Esophagus squamous epithelium (tissue), 4 donors: ENCODE measurements at regions not wholly inside any gene's neighbourhood (a gene's known extent, or its start where the extent isn't known, plus 50 kb on each side); places are given as distances from the start of the nearest gene placed in this dataset.

ENCODE experiments used
- POLR2A ChIP-seq, 4 donors: fragments of 450-650 bp; IDR thresholded peaks; one replicate each; pipeline ENCODE4 v1.6.1; 2017; ENCODE audit warnings: antibody characterized with exemption in 4 of 4, mild to moderate bottlenecking in 4 of 4, moderate library complexity in 3 of 4
- TF ChIP-seq, protein P1 (sequence below), 6 experiments: fragments of 450-650 bp in 4 of 6; fragments of 200-600 bp in 2 of 6; sonication (generic) in 2 of 6; IDR thresholded peaks; one replicate each; pipeline ENCODE4 v1.5.1; 2016 to 2019; ENCODE audit warnings: antibody characterized with exemption in 6 of 6, mild to moderate bottlenecking in 4 of 6, moderate library complexity in 4 of 6

DNA sequence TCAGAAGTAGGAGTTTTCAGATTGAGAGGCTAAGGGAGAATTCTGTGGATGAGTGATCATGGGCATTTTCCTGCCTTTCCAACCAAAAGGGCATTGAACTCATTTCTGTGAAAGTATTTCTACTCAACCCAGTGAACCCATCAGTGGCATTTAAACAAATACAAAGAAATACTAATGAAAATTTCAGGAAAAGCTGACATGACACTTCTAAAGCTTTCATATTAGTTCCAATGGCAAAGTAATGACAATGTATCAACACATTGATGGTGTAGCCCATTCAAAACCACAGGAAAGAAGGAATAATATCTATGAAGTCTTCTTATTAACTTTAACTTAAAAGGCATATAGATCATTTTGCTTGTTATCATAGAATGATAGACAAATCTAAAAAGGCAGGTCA lies 183.5 kb upstream of the ANXA10 start:
- TF ChIP-seq POLR2A (IDR thresholded peaks at IDR 0.05), result no peak
- TF ChIP-seq, protein P1, sequence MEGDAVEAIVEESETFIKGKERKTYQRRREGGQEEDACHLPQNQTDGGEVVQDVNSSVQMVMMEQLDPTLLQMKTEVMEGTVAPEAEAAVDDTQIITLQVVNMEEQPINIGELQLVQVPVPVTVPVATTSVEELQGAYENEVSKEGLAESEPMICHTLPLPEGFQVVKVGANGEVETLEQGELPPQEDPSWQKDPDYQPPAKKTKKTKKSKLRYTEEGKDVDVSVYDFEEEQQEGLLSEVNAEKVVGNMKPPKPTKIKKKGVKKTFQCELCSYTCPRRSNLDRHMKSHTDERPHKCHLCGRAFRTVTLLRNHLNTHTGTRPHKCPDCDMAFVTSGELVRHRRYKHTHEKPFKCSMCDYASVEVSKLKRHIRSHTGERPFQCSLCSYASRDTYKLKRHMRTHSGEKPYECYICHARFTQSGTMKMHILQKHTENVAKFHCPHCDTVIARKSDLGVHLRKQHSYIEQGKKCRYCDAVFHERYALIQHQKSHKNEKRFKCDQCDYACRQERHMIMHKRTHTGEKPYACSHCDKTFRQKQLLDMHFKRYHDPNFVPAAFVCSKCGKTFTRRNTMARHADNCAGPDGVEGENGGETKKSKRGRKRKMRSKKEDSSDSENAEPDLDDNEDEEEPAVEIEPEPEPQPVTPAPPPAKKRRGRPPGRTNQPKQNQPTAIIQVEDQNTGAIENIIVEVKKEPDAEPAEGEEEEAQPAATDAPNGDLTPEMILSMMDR (IDR thresholded peaks at IDR 0.05), result no peak
